Lower leg skin (tissue), 3 donors: ENCODE measurements at regions not wholly inside any gene's neighbourhood (a gene's known extent, or its start where the extent isn't known, plus 50 kb on each side); places are given as distances from the start of the nearest gene placed in this dataset.

ENCODE experiments used
- POLR2A ChIP-seq, 2 donors: fragments of 450-650 bp; IDR thresholded peaks; one replicate each; pipeline ENCODE4 v1.6.1; 2016 to 2017; ENCODE audit warnings: antibody characterized with exemption in 2 of 2, mild to moderate bottlenecking in 1 of 2, moderate library complexity in 1 of 2
- TF ChIP-seq, protein P1 (sequence below), 3 donors: fragments of 450-650 bp; IDR thresholded peaks; one replicate each; pipeline ENCODE4 v1.5.1; 2016; ENCODE audit warnings: antibody characterized with exemption in 3 of 3, mild to moderate bottlenecking in 3 of 3, moderate library complexity in 2 of 3

DNA sequence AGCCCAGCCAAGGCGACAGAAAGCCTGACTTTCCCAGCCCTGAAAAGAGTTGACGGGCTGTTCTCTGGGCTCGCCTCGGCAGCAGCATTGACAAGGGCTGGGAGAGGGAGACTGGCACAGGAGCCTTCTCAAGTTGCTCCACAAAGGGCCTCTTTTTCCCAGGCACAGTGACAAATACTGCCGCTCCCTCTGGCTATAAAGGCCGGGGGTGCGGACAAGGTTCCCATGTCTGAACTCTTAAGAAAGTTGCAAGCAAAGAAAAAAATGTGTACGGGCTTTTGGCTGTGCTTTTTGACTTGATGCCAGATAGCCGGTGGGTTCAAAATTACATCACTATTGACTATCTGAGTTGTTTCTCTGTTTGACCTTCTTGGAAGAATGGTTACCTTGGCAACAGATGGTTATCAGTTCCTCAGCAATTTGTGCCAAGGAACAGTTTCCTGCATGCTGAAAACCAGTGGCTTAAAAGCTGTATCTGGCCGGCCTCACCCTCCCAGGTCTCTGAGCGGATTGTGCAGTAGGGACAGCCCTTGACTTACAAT lies 115.9 kb upstream of the EEPD1 start:
- TF ChIP-seq, protein P1, sequence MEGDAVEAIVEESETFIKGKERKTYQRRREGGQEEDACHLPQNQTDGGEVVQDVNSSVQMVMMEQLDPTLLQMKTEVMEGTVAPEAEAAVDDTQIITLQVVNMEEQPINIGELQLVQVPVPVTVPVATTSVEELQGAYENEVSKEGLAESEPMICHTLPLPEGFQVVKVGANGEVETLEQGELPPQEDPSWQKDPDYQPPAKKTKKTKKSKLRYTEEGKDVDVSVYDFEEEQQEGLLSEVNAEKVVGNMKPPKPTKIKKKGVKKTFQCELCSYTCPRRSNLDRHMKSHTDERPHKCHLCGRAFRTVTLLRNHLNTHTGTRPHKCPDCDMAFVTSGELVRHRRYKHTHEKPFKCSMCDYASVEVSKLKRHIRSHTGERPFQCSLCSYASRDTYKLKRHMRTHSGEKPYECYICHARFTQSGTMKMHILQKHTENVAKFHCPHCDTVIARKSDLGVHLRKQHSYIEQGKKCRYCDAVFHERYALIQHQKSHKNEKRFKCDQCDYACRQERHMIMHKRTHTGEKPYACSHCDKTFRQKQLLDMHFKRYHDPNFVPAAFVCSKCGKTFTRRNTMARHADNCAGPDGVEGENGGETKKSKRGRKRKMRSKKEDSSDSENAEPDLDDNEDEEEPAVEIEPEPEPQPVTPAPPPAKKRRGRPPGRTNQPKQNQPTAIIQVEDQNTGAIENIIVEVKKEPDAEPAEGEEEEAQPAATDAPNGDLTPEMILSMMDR (IDR thresholded peaks at IDR 0.05): no peak
- no peak for TF ChIP-seq POLR2A (IDR thresholded peaks at IDR 0.05)
